H1 (cell line): ENCODE measurements at regions not wholly inside any gene's neighbourhood (a gene's known extent, or its start where the extent isn't known, plus 50 kb on each side); places are given as distances from the start of the nearest gene placed in this dataset.

Source experiments
- CTCF ChIA-PET: fragments of 300-600 bp; sonication (Branson Sonifier 250); formaldehyde crosslinking; loops from one replicate; lab custom pipeline; 2021; ENCODE audit not compliant: partially characterized antibody; lab: Charles Lee
- POLR2A ChIA-PET: fragments of 300-600 bp; sonication (Branson Sonifier 250); formaldehyde crosslinking; loops from one replicate; lab custom pipeline; 2021; ENCODE audit warnings: inconsistent platforms; ENCODE audit not compliant: partially characterized antibody; lab: Charles Lee
- DNase-seq, 2 experiments: peaks; one replicate each; pipeline versions ENCODE4 v3.0.0 to v3.0.0-alpha.2; 2010 to 2022; ENCODE audit warnings: low spot score in 2 of 2, low read depth in 1 of 2, mixed read lengths in 1 of 2
- FAIRE-seq: peaks from 2 replicates; lab custom pipeline; 2011; peaks lifted over from hg19 to GRCh38; lab: Jason Lieb, UNC
- H2AFZ ChIP-seq: 2 replicates; pipeline ENCODE4 v1.8.1; 2012; ENCODE audit warnings: low read length, inconsistent platforms
- H2AK5ac ChIP-seq: 2 replicates; pipeline ENCODE4 v1.6.1; 2013; ENCODE audit warnings: low read depth, low read length
- H2BK120ac ChIP-seq: replicated peaks from 2 replicates; pipeline ENCODE3; 2013; ENCODE audit warnings: low read depth, low read length, inconsistent platforms
- H2BK12ac ChIP-seq: 2 replicates; pipeline ENCODE4 v1.6.1; 2013; ENCODE audit warnings: low read depth, low read length
- H2BK15ac ChIP-seq: 2 replicates; pipeline ENCODE4 v1.6.1; 2013; ENCODE audit warnings: low read length
- H2BK20ac ChIP-seq: 2 replicates; pipeline ENCODE4 v1.6.1; 2013; ENCODE audit warnings: low read length
- H2BK5ac ChIP-seq: 2 replicates; pipeline ENCODE4 v1.6.1; 2013; ENCODE audit warnings: low read depth, low read length
- H3K14ac ChIP-seq: 2 replicates; pipeline ENCODE4 v1.6.1; 2013; ENCODE audit warnings: inconsistent platforms; ENCODE audit not compliant: insufficient read length
- H3K18ac ChIP-seq: 2 replicates; pipeline ENCODE4 v1.6.1; 2013; ENCODE audit warnings: low read length; ENCODE audit errors: extremely low read depth
- H3K23ac ChIP-seq: 2 replicates; pipeline ENCODE4 v1.6.1; 2013; ENCODE audit warnings: inconsistent platforms; ENCODE audit not compliant: insufficient read length
- H3K23me2 ChIP-seq: 2 replicates; pipeline ENCODE4 v1.6.1; 2013; ENCODE audit warnings: low read depth, low read length
- H3K27ac ChIP-seq: 2 replicates; pipeline ENCODE4 v1.6.1; 2011; ENCODE audit warnings: low read depth, low read length, inconsistent platforms
- H3K27me3 ChIP-seq, 4 experiments: replicated peaks in 1 of 4; 1 replicate in 1 of 4; 2 replicates in 3 of 4; pipeline versions ENCODE4 v1.6.1 to v1.8.1; 2011 to 2013; ENCODE audit warnings: low read length in 3 of 4, mild to moderate bottlenecking in 3 of 4, inconsistent platforms in 2 of 4, mixed read lengths in 2 of 4, moderate library complexity in 1 of 4; ENCODE audit not compliant: control insufficient read depth in 3 of 4, insufficient read depth in 3 of 4; ENCODE audit errors: extremely low read depth in 1 of 4
- H3K36me3 ChIP-seq, 4 experiments: 2 replicates each; pipeline versions ENCODE4 v1.6.1 to v1.8.1; 2011 to 2013; ENCODE audit warnings: mild to moderate bottlenecking in 4 of 4, low read length in 3 of 4, moderate library complexity in 2 of 4, control low read depth in 1 of 4, inconsistent platforms in 1 of 4; ENCODE audit not compliant: insufficient read depth in 4 of 4, control insufficient read depth in 2 of 4
- H3K4ac ChIP-seq: replicated peaks from 2 replicates; pipeline ENCODE3; 2013; ENCODE audit warnings: low read length, low read depth, mixed read lengths, inconsistent platforms; ENCODE audit not compliant: insufficient read length
- H3K4me1 ChIP-seq, 4 experiments: replicated peaks in 1 of 4; 1 replicate in 1 of 4; 2 replicates in 3 of 4; pipeline versions ENCODE4 v1.6.1 to v1.8.1; 2011 to 2013; ENCODE audit warnings: low read length in 3 of 4, inconsistent platforms in 2 of 4, mixed read lengths in 1 of 4; ENCODE audit not compliant: insufficient read depth in 4 of 4, control insufficient read depth in 3 of 4
- H3K4me2 ChIP-seq, 2 experiments: 2 replicates each; pipeline versions ENCODE4 v1.6.1 to v1.8.1; 2011 to 2013; ENCODE audit warnings: low read depth in 2 of 2, low read length in 2 of 2, control low read depth in 1 of 2, inconsistent platforms in 1 of 2, mild to moderate bottlenecking in 1 of 2; ENCODE audit not compliant: insufficient read depth in 1 of 2
- H3K4me3 ChIP-seq, 4 experiments: fragments of 200-600, 300-600 bp in 1 of 4; sonication (generic), shearing (Covaris generic), sonication (Bioruptor Twin) in 1 of 4; 2 replicates each; pipeline versions ENCODE4 v1.5.1 to v1.8.1; 2011 to 2016; ENCODE audit warnings: low read length in 4 of 4, low read depth in 3 of 4, control low read depth in 2 of 4, inconsistent platforms in 2 of 4, mild to moderate bottlenecking in 2 of 4, mixed read lengths in 1 of 4, moderate library complexity in 1 of 4; ENCODE audit not compliant: insufficient read depth in 2 of 4; ENCODE audit errors: extremely low read depth in 1 of 4
- H3K56ac ChIP-seq: replicated peaks from 2 replicates; pipeline ENCODE3; 2013; ENCODE audit warnings: low read depth, mild to moderate bottlenecking, mixed read lengths, low read length, inconsistent platforms; ENCODE audit not compliant: insufficient read length
- H3K79me1 ChIP-seq: 2 replicates; pipeline ENCODE4 v1.6.1; 2013; ENCODE audit warnings: low read depth, low read length, control low read depth
- H3K79me2 ChIP-seq, 2 experiments: 2 replicates each; pipeline versions ENCODE4 v1.6.1 to v1.8.1; 2012 to 2013; ENCODE audit warnings: low read length in 2 of 2, mild to moderate bottlenecking in 2 of 2, inconsistent platforms in 1 of 2; ENCODE audit not compliant: insufficient read depth in 2 of 2, control insufficient read depth in 1 of 2
- H3K9ac ChIP-seq, 4 experiments: replicated peaks in 1 of 4; 1 replicate in 1 of 4; 2 replicates in 3 of 4; pipeline versions ENCODE4 v1.6.1 to v1.8.1; 2011 to 2013; ENCODE audit warnings: low read depth in 3 of 4, low read length in 3 of 4, control low read depth in 2 of 4, mild to moderate bottlenecking in 2 of 4, moderate library complexity in 2 of 4, inconsistent platforms in 1 of 4; ENCODE audit errors: extremely low read depth in 1 of 4
- H3K9me3 ChIP-seq, 2 experiments: 2 replicates each; pipeline versions ENCODE4 v1.6.1 to v1.8.1; 2012 to 2013; ENCODE audit warnings: mild to moderate bottlenecking in 2 of 2, moderate library complexity in 2 of 2, control low read depth in 1 of 2, inconsistent platforms in 1 of 2, low read depth in 1 of 2, low read length in 1 of 2, mixed read lengths in 1 of 2; ENCODE audit not compliant: insufficient read depth in 2 of 2
- H4K20me1 ChIP-seq, 2 experiments: replicated peaks in 1 of 2; 2 replicates each; pipeline versions ENCODE3 to v1.8.1; 2011 to 2013; ENCODE audit warnings: inconsistent platforms in 2 of 2, low read length in 2 of 2, mild to moderate bottlenecking in 1 of 2; ENCODE audit not compliant: insufficient read depth in 2 of 2, control insufficient read depth in 1 of 2
- H4K5ac ChIP-seq: 2 replicates; pipeline ENCODE4 v1.6.1; 2013; ENCODE audit warnings: low read length, low read depth, mixed read lengths, inconsistent platforms; ENCODE audit not compliant: insufficient read length
- H4K8ac ChIP-seq: 2 replicates; pipeline ENCODE4 v1.8.0; 2013; ENCODE audit warnings: mild to moderate bottlenecking, moderate library complexity, low read length, inconsistent platforms; ENCODE audit not compliant: insufficient read depth; ENCODE audit errors: extremely low read depth
- H4K91ac ChIP-seq: replicated peaks from 2 replicates; pipeline ENCODE3; 2013; ENCODE audit warnings: low read length, mixed read lengths, inconsistent platforms; ENCODE audit not compliant: insufficient read length
- CBX5 ChIP-seq: fragments of 300-800, 300-1000 bp; sonication (generic); IDR thresholded peaks from 2 replicates; pipeline ENCODE4 v1.7.1; 2016; ENCODE audit warnings: antibody characterized with exemption, low read length, low read depth
- KDM1A ChIP-seq: fragments of 200-600, 300-600 bp; sonication (generic); IDR thresholded peaks from 2 replicates; pipeline ENCODE4 v1.7.1; 2016; ENCODE audit warnings: mild to moderate bottlenecking, low read length, borderline replicate concordance
- NRF1 ChIP-seq: IDR thresholded peaks from 2 replicates; pipeline ENCODE4 v1.6.1; 2011; ENCODE audit warnings: mild to moderate bottlenecking, low read depth, low read length, improper control_type of control experiment
- RXRA ChIP-seq: IDR thresholded peaks from 2 replicates; pipeline ENCODE4 v1.6.1; 2011; ENCODE audit warnings: low read depth, mild to moderate bottlenecking, low read length, moderate library complexity; ENCODE audit not compliant: insufficient read depth
- WGBS, 2 experiments: shearing (Covaris generic) in 1 of 2; methylation state at CpG; one replicate each; pipeline versions ENCODE4 v1.1.6 to v1.1.7; 2013 to 2015; ENCODE audit warnings: low lambda C conversion rate in 2 of 2, mixed read lengths in 2 of 2, inconsistent platforms in 1 of 2, low coverage in 1 of 2, missing lambda C conversion rate in 1 of 2; ENCODE audit not compliant: insufficient replicate concordance in 2 of 2, insufficient coverage in 1 of 2, insufficient read length in 1 of 2; ENCODE audit errors: extremely low coverage in 1 of 2, missing lambda C conversion rate in 1 of 2; 5-methylcytosine and 5-hydroxymethylcytosine counted together
- TF ChIP-seq, protein P1 (sequence below): IDR thresholded peaks from 2 replicates; pipeline ENCODE4 v1.6.1; 2012; ENCODE audit warnings: inconsistent platforms

- no peaks in the 10 kb centered on the region for H3K79me1 ChIP-seq
- POLR2A ChIA-PET = no interaction called here
- 92% methylated on average over 4 of the region's 4 CpGs; no CpG with 5 or more reads in 1 of the 2 experiments for WGBS, 2 experiments
Measured at GRCh38 chr18:42245137-42245536, 290.1 kb downstream of the PIK3C3 start.

More at GRCh38 chr18:42245137-42245536, 290.1 kb downstream of the PIK3C3 start:
- Histone ChIP-seq H4K20me1 (no peaks in the 10 kb centered on the region), H3K23ac (no peak overlapping the region), H4K5ac (no peak overlapping the region), H3K27me3 (no peaks in the 10 kb centered on the region), H2BK12ac (no peak overlapping the region), H3K14ac (no peak overlapping the region), H3K9ac (no peak overlapping the region), H3K79me2 (no peaks in the 10 kb centered on the region), H3K4me2 (no peak overlapping the region), H4K8ac (no peak overlapping the region), H2BK120ac (no peak overlapping the region), H3K18ac (no peak overlapping the region), H2BK5ac (no peak overlapping the region), H3K56ac (no peak overlapping the region), H3K36me3 (no peaks in the 10 kb centered on the region), H3K4me3 (no peak overlapping the region), H2BK15ac (no peak overlapping the region), H3K27ac (no peak overlapping the region), H3K9me3 (0 out of 4 replicates have a peak, but pooled peaks cover 0 to 3% of the 10 kb centered on the region in 2 experiments), H2AFZ (no peak overlapping the region), H2BK20ac (no peak overlapping the region), H4K91ac (no peak overlapping the region), H3K4ac (no peak overlapping the region), H3K4me1 (no peaks in the 10 kb centered on the region), H3K23me2 (no peaks in the 10 kb centered on the region), H2AK5ac (no peak overlapping the region)
- FAIRE-seq (no peak), DNase-seq (no peak)
- TF ChIP-seq NRF1 = no peak
- TF ChIP-seq KDM1A = no peak
- no peak for TF ChIP-seq RXRA
- TF ChIP-seq, protein P1, sequence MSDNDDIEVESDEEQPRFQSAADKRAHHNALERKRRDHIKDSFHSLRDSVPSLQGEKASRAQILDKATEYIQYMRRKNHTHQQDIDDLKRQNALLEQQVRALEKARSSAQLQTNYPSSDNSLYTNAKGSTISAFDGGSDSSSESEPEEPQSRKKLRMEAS = no peak
- no peak for TF ChIP-seq CBX5
- CTCF ChIA-PET = interaction anchor here (0.7 kb wide), 1 partner anchor 20 kb away, joined by 3 read pairs; no protein-coding TSS in a partner anchor
